Type B pancreatic cell (in vitro differentiated cells): ENCODE measurements at regions not wholly inside any gene's neighbourhood (a gene's known extent, or its start where the extent isn't known, plus 50 kb on each side); places are given as distances from the start of the nearest gene placed in this dataset.

ENCODE experiments used
- DNase-seq: peaks from one replicate; pipeline ENCODE4 v3.0.0; 2021; ENCODE audit warnings: mixed read lengths; ENCODE audit not compliant: unreplicated experiment; ENCODE audit errors: extremely low spot score
- H3K27ac Mint-ChIP-seq: 2 replicates; pipeline ENCODE4 v1.8.0; 2021; ENCODE audit warnings: mild to moderate bottlenecking, mixed read lengths
- H3K27me3 Mint-ChIP-seq: 2 replicates; pipeline ENCODE4 v1.8.0; 2021; ENCODE audit warnings: mixed read lengths
- H3K36me3 Mint-ChIP-seq: 2 replicates; pipeline ENCODE4 v1.8.0; 2021; ENCODE audit warnings: mixed read lengths
- H3K4me1 Mint-ChIP-seq: one replicate; pipeline ENCODE4 v1.8.0; 2021; ENCODE audit warnings: mixed read lengths; ENCODE audit not compliant: unreplicated experiment
- H3K4me3 Mint-ChIP-seq: 2 replicates; pipeline ENCODE4 v1.8.0; 2021; ENCODE audit warnings: mild to moderate bottlenecking, mixed read lengths
- H3K9me3 Mint-ChIP-seq: 2 replicates; pipeline ENCODE4 v1.8.0; 2021; ENCODE audit warnings: mixed read lengths
- CTCF ChIP-seq: fragments of 200-600 bp; sonication (generic); conservative IDR thresholded peaks from 2 replicates; pipeline ENCODE4 v1.5.0; 2021; ENCODE audit warnings: antibody characterized with exemption, mild to moderate bottlenecking

DNA sequence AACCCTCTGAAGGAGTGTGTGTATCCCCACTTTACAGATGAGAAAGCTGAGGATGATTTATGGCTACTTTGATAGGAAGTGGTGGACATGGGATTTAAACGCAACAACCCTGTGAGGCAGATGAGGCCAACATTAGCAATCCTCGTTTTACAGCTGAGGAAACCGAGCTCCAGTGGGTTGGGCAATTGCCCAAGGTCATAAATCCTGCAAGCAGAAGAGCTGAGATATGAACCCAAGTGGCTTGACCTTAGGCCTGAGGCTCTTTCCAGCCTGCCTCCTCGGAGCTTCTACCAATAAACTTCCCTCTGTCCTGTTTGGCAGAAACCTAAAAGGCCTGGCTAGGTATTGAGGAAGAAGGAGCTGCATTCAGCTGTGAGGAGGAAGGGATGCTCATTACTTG is 185.5 kb upstream of the RBPJ start:
- no peak for TF ChIP-seq CTCF
- Mint-ChIP-seq H3K27ac (no peak overlapping the region), H3K4me1 (peaks cover 5% of the 10 kb centered on the region), H3K4me3 (no peak overlapping the region), H3K36me3 (no peaks in the 10 kb centered on the region), H3K27me3 (no peaks in the 10 kb centered on the region), H3K9me3 (peaks cover 3% of the 10 kb centered on the region)
- no peak for DNase-seq

DNA sequence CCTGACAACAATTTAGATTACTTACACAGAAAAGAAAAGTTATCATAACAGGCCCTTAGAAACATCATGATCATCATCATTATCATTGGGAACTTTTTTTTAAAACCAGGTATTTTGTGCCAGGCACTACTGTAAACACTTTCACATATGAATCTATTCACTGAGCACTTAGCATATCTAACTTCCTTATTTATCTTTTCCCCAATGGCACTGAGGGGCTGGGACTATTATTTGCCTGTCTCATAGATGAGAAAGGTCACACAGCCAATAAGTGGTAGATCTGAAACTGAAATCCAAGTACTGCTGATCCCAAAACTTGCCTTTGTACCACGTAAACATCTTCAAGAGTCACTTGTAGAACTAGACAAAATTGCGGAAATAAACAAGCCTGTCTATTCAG is 184.2 kb upstream of the RBPJ start:
- TF ChIP-seq CTCF = no peak
- Mint-ChIP-seq H3K4me3 (no peak overlapping the region), H3K9me3 (peaks cover 3% of the 10 kb centered on the region), H3K27ac (no peak overlapping the region), H3K4me1 (peaks cover 13% of the 10 kb centered on the region), H3K27me3 (no peaks in the 10 kb centered on the region), H3K36me3 (no peaks in the 10 kb centered on the region)
- no peak for DNase-seq

DNA sequence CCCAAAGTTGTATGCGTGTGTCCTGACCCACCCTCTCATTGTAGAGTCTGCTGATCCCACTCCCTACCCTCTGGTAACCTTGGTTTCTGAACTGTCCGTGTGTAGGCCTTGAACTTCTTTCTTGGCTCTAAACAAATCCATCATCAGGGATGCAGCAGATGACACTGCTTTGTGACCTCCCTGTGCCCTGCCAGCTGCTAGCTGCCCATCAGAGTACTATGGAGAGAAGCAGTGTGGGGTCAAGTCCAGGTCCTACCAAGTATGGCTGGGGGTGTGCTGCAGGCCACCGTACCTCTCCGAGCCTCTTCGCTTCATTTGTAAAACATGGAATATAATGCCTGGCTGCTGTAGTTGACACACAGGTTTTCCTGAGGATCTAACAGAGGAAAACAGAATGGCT is 183.5 kb upstream of the RBPJ start:
- Mint-ChIP-seq H3K9me3 (peaks cover 6% of the 10 kb centered on the region), H3K36me3 (no peaks in the 10 kb centered on the region), H3K27ac (no peak overlapping the region), H3K4me3 (no peak overlapping the region), H3K4me1 (peaks cover 20% of the 10 kb centered on the region), H3K27me3 (no peaks in the 10 kb centered on the region)
- no peak for DNase-seq
- no peak for TF ChIP-seq CTCF

DNA sequence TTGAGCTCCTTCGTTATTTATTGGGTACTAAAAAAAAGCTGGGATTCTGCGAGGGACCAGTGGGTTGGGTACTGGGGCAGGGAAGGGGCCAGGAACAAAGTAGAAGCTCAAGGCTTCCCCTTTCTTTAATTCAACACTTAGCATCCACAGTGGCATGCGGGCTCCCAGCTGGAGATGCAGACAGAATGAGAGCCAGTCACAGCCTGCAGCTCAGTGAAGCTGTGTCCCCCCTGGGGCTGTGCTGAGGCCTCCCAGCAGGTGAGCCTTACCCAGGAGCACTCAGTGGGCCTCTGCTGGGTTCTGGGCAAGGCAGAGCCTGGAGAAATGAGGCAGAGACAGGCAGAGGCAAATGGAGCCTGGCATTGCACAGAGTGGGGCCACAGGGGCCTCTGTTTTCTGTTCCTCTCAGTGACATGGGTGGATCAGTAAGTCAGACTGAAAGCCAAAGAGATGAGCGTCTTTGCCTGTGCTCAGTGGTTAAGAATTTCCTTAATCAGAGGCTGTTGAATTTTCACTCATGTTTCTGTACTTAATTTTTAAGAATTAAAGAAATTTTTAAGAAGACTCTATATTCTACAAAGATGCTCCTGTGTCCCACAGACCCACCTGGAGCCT is 181.4 kb upstream of the RBPJ start:
- H3K4me3 Mint-ChIP-seq = no peak overlapping the region
- no peak for TF ChIP-seq CTCF
- H3K36me3 Mint-ChIP-seq = no peaks in the 10 kb centered on the region
- peaks cover 23% of the 10 kb centered on the region for H3K4me1 Mint-ChIP-seq
- no peak for DNase-seq
- no peaks in the 10 kb centered on the region for H3K27me3 Mint-ChIP-seq
- peaks cover 9% of the 10 kb centered on the region for H3K9me3 Mint-ChIP-seq
- H3K27ac Mint-ChIP-seq = no peak overlapping the region

GRCh38 chr4:26140150-26140898 is 180.5 kb upstream of the RBPJ start:
- H3K27me3 Mint-ChIP-seq = no peaks in the 10 kb centered on the region
- peaks cover 31% of the 10 kb centered on the region for H3K4me1 Mint-ChIP-seq
- H3K36me3 Mint-ChIP-seq = no peaks in the 10 kb centered on the region
- no peak overlapping the region for H3K27ac Mint-ChIP-seq
- no peak overlapping the region for H3K4me3 Mint-ChIP-seq
- no peak for TF ChIP-seq CTCF
- DNase-seq = no peak
- H3K9me3 Mint-ChIP-seq = peaks cover 6% of the 10 kb centered on the region
